ENCODE measurements at regions not wholly inside any gene's neighbourhood (a gene's known extent, or its start where the extent isn't known, plus 50 kb on each side); places are given as distances from the start of the nearest gene placed in this dataset.
"Not testable (repeated sequence)": the region's sequence is repeated elsewhere in the genome, so short reads cannot be mapped to it uniquely, and the experiment has no call there.

- Mint-ChIP-seq H3K36me3 (ENCODE audit: low read depth) (no peaks in the 10 kb centered on the region), H3K4me1 (ENCODE audit: low read depth) (no peaks in the 10 kb centered on the region), H3K27ac (no peak overlapping the region), H3K4me3 (no peak overlapping the region), H3K9me3 (peaks cover 16% of the 10 kb centered on the region), H3K27me3 (no peaks in the 10 kb centered on the region)
- intact Hi-C loops (cut with micrococcal nuclease): no loop called here
These were observed 740.7 kb downstream of the CETN3 start for GRCh38 chr5:89668821-89669220.

DNA sequence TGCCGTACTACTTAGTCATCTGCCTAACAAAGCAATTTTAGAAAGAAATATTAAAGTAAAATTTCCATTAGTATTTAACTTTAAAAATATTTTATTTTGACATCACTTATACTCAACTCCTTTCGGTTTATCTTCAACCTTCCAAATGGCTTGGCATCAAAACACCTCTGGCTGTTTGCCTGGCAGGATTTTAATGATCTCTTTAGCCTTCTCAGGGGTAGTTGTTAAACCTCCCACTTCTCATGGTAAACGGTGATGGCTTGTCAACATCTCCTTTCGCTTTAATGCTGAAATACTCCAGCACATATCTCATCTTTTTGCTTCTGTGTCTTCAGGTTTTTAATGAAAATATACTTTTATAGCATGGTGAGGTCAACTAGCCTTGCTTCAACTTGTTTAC lies 747.1 kb downstream of the CETN3 start:
- H3K27me3 Mint-ChIP-seq: no peaks in the 10 kb centered on the region
- no peak overlapping the region for H3K4me3 Mint-ChIP-seq
- intact Hi-C loops (cut with micrococcal nuclease): no loop called here
- H3K27ac Mint-ChIP-seq: no peak overlapping the region
- H3K4me1 Mint-ChIP-seq (ENCODE audit: low read depth): no peaks in the 10 kb centered on the region
- no peaks in the 10 kb centered on the region for H3K36me3 Mint-ChIP-seq (ENCODE audit: low read depth)
- H3K9me3 Mint-ChIP-seq: peaks cover 27% of the 10 kb centered on the region

GRCh38 chr5:89638871-89639270 lies 755.9 kb upstream of the MEF2C start:
- Mint-ChIP-seq H3K27ac (no peak overlapping the region), H3K4me3 (no peak overlapping the region), H3K4me1 (ENCODE audit: low read depth) (no peaks in the 10 kb centered on the region), H3K9me3 (peaks cover 45% of the 10 kb centered on the region), H3K36me3 (ENCODE audit: low read depth) (no peaks in the 10 kb centered on the region), H3K27me3 (no peaks in the 10 kb centered on the region)
- intact Hi-C loops (cut with micrococcal nuclease): no loop called here

GRCh38 chr5:89634176-89634575 lies 751.2 kb upstream of the MEF2C start:
- H3K36me3 Mint-ChIP-seq (ENCODE audit: low read depth); H3K4me1 Mint-ChIP-seq (ENCODE audit: low read depth); H3K27ac Mint-ChIP-seq; H3K27me3 Mint-ChIP-seq; H3K4me3 Mint-ChIP-seq; intact Hi-C loops (cut with micrococcal nuclease): not testable (repeated sequence)
- peaks cover 52% of the 10 kb centered on the region for H3K9me3 Mint-ChIP-seq

GRCh38 chr5:89630064-89630463 lies 747.1 kb upstream of the MEF2C start:
- intact Hi-C loops (cut with micrococcal nuclease); H3K27ac Mint-ChIP-seq; H3K36me3 Mint-ChIP-seq (ENCODE audit: low read depth); H3K27me3 Mint-ChIP-seq; H3K4me1 Mint-ChIP-seq (ENCODE audit: low read depth); H3K4me3 Mint-ChIP-seq: not testable (repeated sequence)
- H3K9me3 Mint-ChIP-seq: peaks cover 27% of the 10 kb centered on the region

DNA sequence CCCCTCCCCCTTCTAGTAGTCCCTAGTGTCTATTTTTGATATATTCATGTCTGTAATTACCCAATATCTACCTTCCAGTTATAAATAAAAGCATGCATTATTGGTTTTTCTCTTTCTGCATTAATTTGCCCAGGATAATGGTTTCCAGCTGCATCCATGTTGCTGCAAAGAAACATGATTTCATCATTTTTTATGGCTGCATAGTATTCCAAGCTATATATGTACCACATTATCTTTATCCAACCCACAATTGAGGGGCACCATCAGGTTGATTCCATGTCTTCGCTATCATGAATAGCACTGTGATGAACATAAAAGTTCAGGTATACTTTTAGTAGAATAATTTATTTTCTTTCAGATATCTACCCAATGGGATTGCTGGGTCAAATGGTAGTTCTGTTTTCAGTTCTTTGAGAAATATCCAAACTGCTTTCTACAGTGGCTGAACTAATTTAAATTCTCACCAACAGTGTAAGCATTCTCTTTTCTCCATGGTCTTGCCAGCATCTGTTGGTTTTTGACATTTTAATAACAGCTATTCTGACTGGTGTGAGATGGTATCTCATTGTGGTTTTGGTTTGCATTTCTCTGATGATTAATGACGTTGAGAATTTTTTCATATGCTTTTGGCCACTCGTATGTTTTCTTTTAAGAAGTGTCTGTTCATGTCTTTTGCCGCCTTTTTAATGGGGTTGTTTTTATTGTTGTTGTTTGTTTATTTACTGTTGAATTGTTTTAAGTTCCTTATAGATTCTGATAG lies 746.1 kb upstream of the MEF2C start:
- H3K4me3 Mint-ChIP-seq: no peak overlapping the region
- H3K9me3 Mint-ChIP-seq: peaks cover 18% of the 10 kb centered on the region
- intact Hi-C loops (cut with micrococcal nuclease): no loop called here
- no peaks in the 10 kb centered on the region for H3K27me3 Mint-ChIP-seq
- H3K4me1 Mint-ChIP-seq (ENCODE audit: low read depth): no peaks in the 10 kb centered on the region
- no peaks in the 10 kb centered on the region for H3K36me3 Mint-ChIP-seq (ENCODE audit: low read depth)
- no peak overlapping the region for H3K27ac Mint-ChIP-seq

GRCh38 chr5:89615839-89616518 lies 733.0 kb upstream of the MEF2C start:
- no peaks in the 10 kb centered on the region for H3K4me1 Mint-ChIP-seq (ENCODE audit: low read depth)

GRCh38 chr5:89613222-89613956 lies 730.4 kb upstream of the MEF2C start:
- intact Hi-C loops (cut with micrococcal nuclease): no loop called here
- Mint-ChIP-seq H3K9me3 (no peaks in the 10 kb centered on the region), H3K4me3 (no peak overlapping the region), H3K4me1 (ENCODE audit: low read depth) (no peaks in the 10 kb centered on the region), H3K27ac (no peak overlapping the region), H3K27me3 (no peaks in the 10 kb centered on the region), H3K36me3 (ENCODE audit: low read depth) (no peaks in the 10 kb centered on the region)

More at GRCh38 chr5:89615839-89616518, 733.0 kb upstream of the MEF2C start:
- Mint-ChIP-seq H3K36me3 (ENCODE audit: low read depth) (no peaks in the 10 kb centered on the region), H3K27me3 (no peaks in the 10 kb centered on the region), H3K27ac (no peak overlapping the region), H3K9me3 (peaks cover 8% of the 10 kb centered on the region), H3K4me3 (no peak overlapping the region)
- intact Hi-C loops (cut with micrococcal nuclease): no loop called here

DNA sequence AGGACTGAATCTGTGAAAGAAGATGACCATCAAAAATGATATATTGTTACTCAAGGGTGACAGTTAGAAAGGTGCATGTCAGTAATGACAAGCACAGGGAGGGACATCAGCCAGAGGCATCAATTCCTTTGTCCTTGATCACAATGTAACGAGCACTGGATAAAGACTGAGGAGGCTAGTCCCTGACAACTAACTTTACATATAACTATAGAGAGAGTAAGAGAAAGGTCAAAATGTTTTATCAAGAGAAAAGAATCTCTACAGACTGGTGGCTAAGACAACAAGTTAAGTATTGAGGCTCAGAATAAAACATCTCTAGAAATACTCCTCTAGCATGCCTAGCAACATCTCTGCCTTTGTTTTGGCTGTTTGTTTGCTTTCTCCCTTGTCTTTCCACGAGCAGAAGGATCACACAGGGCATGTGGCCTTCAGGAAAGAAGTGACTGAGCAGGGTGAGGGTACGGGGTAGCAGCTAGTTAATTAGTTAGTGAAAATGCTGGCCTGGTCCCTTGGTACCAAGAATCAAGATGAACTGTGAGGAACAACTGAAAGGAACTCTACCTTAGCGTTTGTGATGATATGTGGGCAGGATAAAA lies 724.1 kb upstream of the MEF2C start:
- H3K4me3 Mint-ChIP-seq: no peak overlapping the region
- intact Hi-C loops (cut with micrococcal nuclease): no loop called here
- H3K36me3 Mint-ChIP-seq (ENCODE audit: low read depth): no peaks in the 10 kb centered on the region
- no peaks in the 10 kb centered on the region for H3K4me1 Mint-ChIP-seq (ENCODE audit: low read depth)
- H3K27me3 Mint-ChIP-seq: no peaks in the 10 kb centered on the region
- H3K9me3 Mint-ChIP-seq: no peaks in the 10 kb centered on the region
- H3K27ac Mint-ChIP-seq: no peak overlapping the region

- Mint-ChIP-seq H3K27me3 (no peaks in the 10 kb centered on the region), H3K36me3 (ENCODE audit: low read depth) (no peaks in the 10 kb centered on the region), H3K4me3 (no peak overlapping the region), H3K9me3 (no peaks in the 10 kb centered on the region), H3K27ac (no peak overlapping the region), H3K4me1 (ENCODE audit: low read depth) (no peaks in the 10 kb centered on the region)
- intact Hi-C loops (cut with micrococcal nuclease): no loop called here
These were observed 721.4 kb upstream of the MEF2C start for GRCh38 chr5:89604342-89604741.

- no peaks in the 10 kb centered on the region for H3K9me3 Mint-ChIP-seq
- no peak overlapping the region for H3K4me3 Mint-ChIP-seq
- H3K27ac Mint-ChIP-seq: no peak overlapping the region
- no peaks in the 10 kb centered on the region for H3K36me3 Mint-ChIP-seq (ENCODE audit: low read depth)
- H3K4me1 Mint-ChIP-seq (ENCODE audit: low read depth): no peaks in the 10 kb centered on the region
- intact Hi-C loops (cut with micrococcal nuclease): no loop called here
- H3K27me3 Mint-ChIP-seq: no peaks in the 10 kb centered on the region
These were observed 718.9 kb upstream of the MEF2C start for GRCh38 chr5:89601880-89602279.

DNA sequence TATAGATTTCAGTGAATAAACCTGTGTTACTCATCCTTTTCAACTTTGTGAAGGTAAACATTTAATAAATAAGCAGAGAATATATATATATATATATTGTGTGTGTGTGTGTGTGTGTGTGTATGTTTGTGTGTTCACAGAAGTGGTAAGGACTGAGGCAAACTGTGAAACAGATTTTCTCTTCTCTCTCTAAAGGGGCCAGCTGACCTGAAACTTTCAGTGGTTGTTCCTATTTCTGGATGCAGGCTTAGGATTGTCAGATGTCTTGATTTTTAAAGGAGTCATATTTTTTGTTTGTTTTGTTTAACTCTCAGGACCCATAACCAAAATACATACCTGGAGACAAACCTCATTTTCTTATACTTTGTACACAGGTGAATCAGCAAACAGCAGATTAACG lies 714.9 kb upstream of the MEF2C start:
- no peaks in the 10 kb centered on the region for H3K9me3 Mint-ChIP-seq
- H3K27me3 Mint-ChIP-seq: no peaks in the 10 kb centered on the region

GRCh38 chr5:89596821-89597220 lies 713.8 kb upstream of the MEF2C start:
- no peaks in the 10 kb centered on the region for H3K36me3 Mint-ChIP-seq (ENCODE audit: low read depth)
- H3K4me3 Mint-ChIP-seq: no peak overlapping the region
- H3K27ac Mint-ChIP-seq: no peak overlapping the region
- H3K27me3 Mint-ChIP-seq: no peaks in the 10 kb centered on the region
- peaks cover 9% of the 10 kb centered on the region for H3K9me3 Mint-ChIP-seq
- H3K4me1 Mint-ChIP-seq (ENCODE audit: low read depth): peaks cover 6% of the 10 kb centered on the region
- intact Hi-C loops (cut with micrococcal nuclease): no loop called here

More for the DNA sequence above, 714.9 kb upstream of the MEF2C start:
- intact Hi-C loops (cut with micrococcal nuclease): no loop called here
- Mint-ChIP-seq H3K36me3 (ENCODE audit: low read depth) (no peaks in the 10 kb centered on the region), H3K4me3 (no peak overlapping the region), H3K27ac (no peak overlapping the region), H3K4me1 (ENCODE audit: low read depth) (peaks cover 6% of the 10 kb centered on the region)

- intact Hi-C loops (cut with micrococcal nuclease): no loop called here
- no peaks in the 10 kb centered on the region for H3K27me3 Mint-ChIP-seq
- H3K27ac Mint-ChIP-seq: no peak overlapping the region
- no peak overlapping the region for H3K4me3 Mint-ChIP-seq
- H3K36me3 Mint-ChIP-seq (ENCODE audit: low read depth): no peaks in the 10 kb centered on the region
- H3K9me3 Mint-ChIP-seq: peaks cover 27% of the 10 kb centered on the region
- H3K4me1 Mint-ChIP-seq (ENCODE audit: low read depth): peaks cover 6% of the 10 kb centered on the region
These were observed 712.1 kb upstream of the MEF2C start for GRCh38 chr5:89595056-89595455.
